Heart left ventricle (tissue), 13 donors: ENCODE measurements at regions not wholly inside any gene's neighbourhood (a gene's known extent, or its start where the extent isn't known, plus 50 kb on each side); places are given as distances from the start of the nearest gene placed in this dataset.

Experiments
- CTCF ChIP-seq, 12 donors: fragments of 200-600 bp; sonication (generic) in 4 of 12; IDR thresholded peaks; one replicate each; pipeline versions ENCODE4 v1.5.0 to v1.8.0; 2018 to 2022; ENCODE audit warnings: antibody characterized with exemption in 12 of 12, mild to moderate bottlenecking in 5 of 12
- POLR2A ChIP-seq, 2 donors: fragments of 450-650 bp; IDR thresholded peaks; one replicate each; pipeline ENCODE4 v1.6.1; 2017; ENCODE audit warnings: antibody characterized with exemption in 2 of 2, mild to moderate bottlenecking in 2 of 2, moderate library complexity in 2 of 2
- donor health status: ischemic (EF 13 %, LVEDD 7.1; RV severe dilation, severe dysfunction).
- donor health status: DM: no; HTN: yes; CAD: no.
- donor health status: DM: no; HTN: no; CAD: no.
- donor health status: ischemic (EF 25% LVEDD 6.9; RV normal size, moderate dysfunction).
- donor health status: ischemic (EF 25% LVEDD 5.7; RV mildly dilated, moderate dysfunction).
- donor health status: ischemic (EF 35%, LVEDD 5.7; RV mildly dilated, moderate dysfunction).
- donor health status: nonischemic (EF 11% LVEDD 7.7; RV severe dilation, severe dysfunction).
- donor health status: DM: yes; HTN: yes; CAD: no.
- donor health status: PGD.
- donor health status: ischemic (EF 29% LVEDD 5.4; RV normal size, mild dysfunction).
- donor health status: nonischemic (EF 23%, LVEDD 6.1; RV moderate dilation, normal function).

- TF ChIP-seq CTCF (IDR thresholded peaks at IDR 0.05) (no peak), POLR2A (IDR thresholded peaks at IDR 0.05) (no peak)
Measured at GRCh38 chr2:66070721-66071602, 364.0 kb upstream of the MEIS1 start.
